K562 (cell line): ENCODE measurements at regions not wholly inside any gene's neighbourhood (a gene's known extent, or its start where the extent isn't known, plus 50 kb on each side); places are given as distances from the start of the nearest gene placed in this dataset.

ENCODE experiments used
- ATAC-seq: fragments of 200-7000 bp; cut with Tn5 transposase; 3 replicates; pipeline ENCODE4 v1.9.1; 2020; ENCODE audit warnings: moderate library complexity
- BruUV-seq: library from RNA; stranded (reverse); fragments of 400-500 nt; replicated peaks from 2 replicates; lab custom pipeline; 2021; lab: Mats Ljungman, UMichigan
- CTCF ChIA-PET: fragments of 300-600 bp; formaldehyde crosslinking; extraction: SDS; loops from one replicate; lab custom pipeline; 2021; ENCODE audit warnings: low intra/inter-chr PET ratio; lab: Yijun Ruan, JAX
- POLR2A ChIA-PET: fragments of 300-600, 350-650 bp; sonication (Branson Sonifier 250); formaldehyde crosslinking; extraction: SDS; loops from one replicate; lab custom pipeline; 2021; ENCODE audit warnings: antibody characterized with exemption, inconsistent platforms; lab: Yijun Ruan, JAX
- DNase-seq, 4 experiments: peaks; one replicate each; pipeline versions ENCODE4 v3.0.0 to v3.0.0-alpha.2; 2011 to 2018; ENCODE audit warnings: low spot score in 3 of 4, mixed read lengths in 3 of 4; ENCODE audit errors: extremely low read depth in 1 of 4
- FAIRE-seq: peaks from 2 replicates; lab custom pipeline; 2011; peaks lifted over from hg19 to GRCh38; lab: Jason Lieb, UNC
- H2AFZ ChIP-seq: 2 replicates; pipeline ENCODE4 v1.6.0; 2011; ENCODE audit warnings: low read depth, low read length, control low read depth, inconsistent platforms
- H3K27ac ChIP-seq: fragments of 200-600 bp; 3 replicates; pipeline ENCODE4 v1.8.0; 2011; ENCODE audit warnings: low read depth, mild to moderate bottlenecking, control low read depth, inconsistent platforms, low read length, moderate library complexity, mixed read lengths; ENCODE audit errors: extremely low read depth
- H3K27me3 ChIP-seq, 2 experiments: fragments of 300-600 bp in 1 of 2; 2 replicates in 1 of 2; 3 replicates in 1 of 2; pipeline versions ENCODE4 v1.6.0 to v1.8.0; 2011; ENCODE audit warnings: inconsistent platforms in 2 of 2, low read length in 2 of 2, mild to moderate bottlenecking in 1 of 2, mixed read lengths in 1 of 2, moderate library complexity in 1 of 2; ENCODE audit not compliant: control insufficient read depth in 2 of 2, insufficient read depth in 2 of 2
- H3K36me3 ChIP-seq: fragments of 300-600 bp; 3 replicates; pipeline ENCODE4 v1.8.0; 2011; ENCODE audit warnings: mild to moderate bottlenecking, low read length, inconsistent platforms; ENCODE audit not compliant: control insufficient read depth, insufficient read depth
- H3K4me1 ChIP-seq, 2 experiments: fragments of 200-600 bp in 1 of 2; replicated peaks in 1 of 2; 2 replicates in 1 of 2; 3 replicates in 1 of 2; pipeline versions ENCODE4 v1.5.1 to v1.8.0; 2011; ENCODE audit warnings: inconsistent platforms in 2 of 2, low read length in 2 of 2, mild to moderate bottlenecking in 1 of 2, mixed read lengths in 1 of 2, moderate library complexity in 1 of 2; ENCODE audit not compliant: control insufficient read depth in 2 of 2, insufficient read depth in 2 of 2
- H3K4me2 ChIP-seq: 2 replicates; pipeline ENCODE4 v1.6.1; 2011; ENCODE audit warnings: low read length, control low read depth, inconsistent platforms, mixed read lengths; ENCODE audit not compliant: insufficient read depth
- H3K4me3 ChIP-seq: fragments of 200-600 bp; sonication (generic), shearing (Covaris generic); 2 replicates; pipeline ENCODE4 v1.5.1; 2016; ENCODE audit warnings: control low read depth, inconsistent platforms
- H3K79me2 ChIP-seq: fragments of 200-600 bp; 3 replicates; pipeline ENCODE4 v1.8.0; 2011; ENCODE audit warnings: low read length, inconsistent platforms; ENCODE audit not compliant: control insufficient read depth, insufficient read depth
- H3K9ac ChIP-seq, 2 experiments: 2 replicates each; pipeline versions ENCODE4 v1.6.0 to v1.6.1; 2011; ENCODE audit warnings: low read depth in 2 of 2, low read length in 2 of 2, control low read depth in 1 of 2, inconsistent platforms in 1 of 2, mild to moderate bottlenecking in 1 of 2, mixed read lengths in 1 of 2; ENCODE audit not compliant: insufficient read depth in 1 of 2
- H3K9me1 ChIP-seq: one replicate; pipeline ENCODE4 v1.6.0; 2011; ENCODE audit warnings: inconsistent platforms, mild to moderate bottlenecking, low read length, moderate library complexity; ENCODE audit not compliant: control insufficient read depth, insufficient read depth
- H3K9me3 ChIP-seq: replicated peaks from 2 replicates; pipeline ENCODE4 v1.5.1; 2011; ENCODE audit warnings: low read depth, low read length, inconsistent platforms; ENCODE audit not compliant: control insufficient read depth, insufficient read depth
- H4K20me1 ChIP-seq: replicated peaks from 2 replicates; pipeline ENCODE4 v1.6.1; 2011; ENCODE audit warnings: low read length, inconsistent platforms, mixed read lengths; ENCODE audit not compliant: control insufficient read depth, insufficient read depth
- RBM15 ChIP-seq: fragments of 200-400 bp; formaldehyde crosslinking; IDR thresholded peaks from 2 replicates; pipeline ENCODE4 v1.6.1; 2018; ENCODE audit warnings: mild to moderate bottlenecking, low read length, moderate library complexity; ENCODE audit not compliant: insufficient read depth
- RBM17 ChIP-seq: fragments of 200-400 bp; formaldehyde crosslinking; IDR thresholded peaks from 2 replicates; pipeline ENCODE4 v1.6.1; 2017; ENCODE audit warnings: low read depth, mild to moderate bottlenecking, low read length, borderline replicate concordance
- SIX5 ChIP-seq, 2 experiments: IDR thresholded peaks; 2 replicates each; pipeline ENCODE4 v1.6.1; 2011; ENCODE audit warnings: low read length in 2 of 2, borderline replicate concordance in 1 of 2, low read depth in 1 of 2, mild to moderate bottlenecking in 1 of 2, moderate library complexity in 1 of 2; ENCODE audit not compliant: insufficient read depth in 1 of 2
- ZNF217 ChIP-seq: sonication (generic); formaldehyde crosslinking; IDR thresholded peaks from 2 replicates; pipeline ENCODE4 v1.8.0; 2022; ENCODE audit warnings: mild to moderate bottlenecking, missing genetic modification reagents
- ZNF354B ChIP-seq: fragments of 250-450 bp; sonication (Bioruptor Pico); IDR thresholded peaks from 2 replicates; pipeline ENCODE4 v1.4.0; 2020
- WGBS: fragments of 100-300 bp; shearing (Covaris generic); methylation state at CpG from one replicate; pipeline ENCODE4 v1.1.6; 2016; ENCODE audit warnings: low coverage, mixed read lengths; ENCODE audit not compliant: insufficient coverage; ENCODE audit errors: missing lambda C conversion rate; 5-methylcytosine and 5-hydroxymethylcytosine counted together
- in situ Hi-C: fragments of 300-500 bp; cut with MboI; formaldehyde crosslinking; loops from 4 replicates; pipeline ENCODE4 v1.15.0; 2018; ENCODE audit warnings: inconsistent platforms, mixed read lengths
- intact Hi-C: fragments of 100-400 bp; cut with micrococcal nuclease; formaldehyde crosslinking; loops from 2 replicates; pipeline ENCODE4 v1.14.2; 2022
- TF ChIP-seq, protein P1 (sequence below): fragments of 450-650 bp; IDR thresholded peaks from 2 replicates; pipeline ENCODE4 v1.6.1; 2017; ENCODE audit warnings: mild to moderate bottlenecking, moderate library complexity
- TF ChIP-seq, protein P2 (sequence below): IDR thresholded peaks from 2 replicates; pipeline ENCODE4 v1.6.1; 2011; ENCODE audit not compliant: insufficient read length; ENCODE audit errors: extremely low read depth

DNA sequence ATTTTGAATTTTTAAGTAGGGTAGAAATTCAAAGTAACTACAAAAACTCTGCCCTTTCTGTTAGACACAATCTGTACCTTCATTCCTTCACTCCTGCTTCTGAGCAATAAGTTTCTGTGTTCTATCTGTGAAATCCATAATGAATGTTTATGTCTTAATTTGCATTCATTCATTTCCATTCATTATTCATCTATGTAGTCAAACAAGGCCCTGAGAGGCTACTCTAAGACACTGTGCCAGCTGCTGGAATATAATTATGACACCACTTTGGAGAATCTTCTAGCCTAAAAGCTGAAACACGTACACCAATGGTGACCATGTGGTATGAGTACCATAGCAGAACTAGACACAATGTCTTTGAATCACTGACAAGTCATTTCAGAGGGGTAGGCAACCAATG is 199.9 kb upstream of the FAR2 start:
- no peak overlapping the region for H3K4me3 ChIP-seq
- POLR2A ChIA-PET: no interaction called here

More for the DNA sequence above, 199.9 kb upstream of the FAR2 start:
- DNase-seq (no peak), ATAC-seq (no peak), FAIRE-seq (no peak)
- no peak overlapping the region for H3K4me2 ChIP-seq
- no peak overlapping the region for H3K9ac ChIP-seq
- in situ Hi-C loops: no loop called here
- H3K9me3 ChIP-seq: no peaks in the 10 kb centered on the region
- no peaks in the 10 kb centered on the region for H3K27me3 ChIP-seq
- H3K9me1 ChIP-seq: no peaks in the 10 kb centered on the region
- no peaks in the 10 kb centered on the region for H3K36me3 ChIP-seq
- H3K79me2 ChIP-seq: no peaks in the 10 kb centered on the region
- TF ChIP-seq ZNF217 (CRISPR knock-in tag): no peak
- TF ChIP-seq RBM17: no peak
- TF ChIP-seq, protein P1, sequence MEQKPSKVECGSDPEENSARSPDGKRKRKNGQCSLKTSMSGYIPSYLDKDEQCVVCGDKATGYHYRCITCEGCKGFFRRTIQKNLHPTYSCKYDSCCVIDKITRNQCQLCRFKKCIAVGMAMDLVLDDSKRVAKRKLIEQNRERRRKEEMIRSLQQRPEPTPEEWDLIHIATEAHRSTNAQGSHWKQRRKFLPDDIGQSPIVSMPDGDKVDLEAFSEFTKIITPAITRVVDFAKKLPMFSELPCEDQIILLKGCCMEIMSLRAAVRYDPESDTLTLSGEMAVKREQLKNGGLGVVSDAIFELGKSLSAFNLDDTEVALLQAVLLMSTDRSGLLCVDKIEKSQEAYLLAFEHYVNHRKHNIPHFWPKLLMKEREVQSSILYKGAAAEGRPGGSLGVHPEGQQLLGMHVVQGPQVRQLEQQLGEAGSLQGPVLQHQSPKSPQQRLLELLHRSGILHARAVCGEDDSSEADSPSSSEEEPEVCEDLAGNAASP: no peak
- no peak for TF ChIP-seq RBM15
- no peak for TF ChIP-seq ZNF354B (CRISPR knock-in tag)
- no peak for TF ChIP-seq SIX5 (IDR thresholded peaks at IDR 0.05; ENCODE audit: borderline replicate concordance in 1 of 2, insufficient read depth in 1 of 2, low read depth in 1 of 2, low read length in 2 of 2)
- TF ChIP-seq, protein P2, sequence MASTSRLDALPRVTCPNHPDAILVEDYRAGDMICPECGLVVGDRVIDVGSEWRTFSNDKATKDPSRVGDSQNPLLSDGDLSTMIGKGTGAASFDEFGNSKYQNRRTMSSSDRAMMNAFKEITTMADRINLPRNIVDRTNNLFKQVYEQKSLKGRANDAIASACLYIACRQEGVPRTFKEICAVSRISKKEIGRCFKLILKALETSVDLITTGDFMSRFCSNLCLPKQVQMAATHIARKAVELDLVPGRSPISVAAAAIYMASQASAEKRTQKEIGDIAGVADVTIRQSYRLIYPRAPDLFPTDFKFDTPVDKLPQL: no peak
- H4K20me1 ChIP-seq: no peaks in the 10 kb centered on the region
- no peaks in the 10 kb centered on the region for H3K4me1 ChIP-seq
- CTCF ChIA-PET: no interaction called here
- H3K27ac ChIP-seq: no peak overlapping the region
- 0% methylated on average over 1 of the region's 1 CpG for WGBS
- intact Hi-C loops: no loop called here
- no peak overlapping the region for H2AFZ ChIP-seq
- BruUV-seq: no TSS peak
